K562 (cell line): ENCODE measurements at regions not wholly inside any gene's neighbourhood (a gene's known extent, or its start where the extent isn't known, plus 50 kb on each side); places are given as distances from the start of the nearest gene placed in this dataset.

Experiments
- CEBPG ChIP-seq, 3 experiments: fragments of 200-800 bp in 1 of 3; sonication (Bioruptor generic) in 1 of 3; sonication (generic) in 1 of 3; formaldehyde crosslinking in 1 of 3; IDR thresholded peaks in 2 of 3; conservative IDR thresholded peaks in 1 of 3; 2 replicates each; pipeline versions ENCODE4 v1.6.1 to v1.8.0; 2016 to 2022; ENCODE audit warnings: missing compliant biosample characterization in 2 of 3, missing genetic modification characterization in 2 of 3, mild to moderate bottlenecking in 1 of 3, missing genetic modification reagents in 1 of 3
- RBM14 ChIP-seq: fragments of 200-400 bp; formaldehyde crosslinking; IDR thresholded peaks from 2 replicates; pipeline ENCODE4 v1.6.1; 2018; ENCODE audit warnings: low read depth, mild to moderate bottlenecking, low read length, moderate library complexity, borderline replicate concordance; ENCODE audit not compliant: insufficient read depth
- YY1 ChIP-seq, 3 experiments: IDR thresholded peaks; 2 replicates each; pipeline ENCODE4 v1.6.1; 2011; ENCODE audit warnings: low read length in 2 of 3, mild to moderate bottlenecking in 2 of 3, moderate library complexity in 2 of 3, borderline replicate concordance in 1 of 3, control low read depth in 1 of 3, low read depth in 1 of 3; ENCODE audit not compliant: insufficient read depth in 3 of 3, insufficient replicate concordance in 2 of 3, control insufficient read depth in 1 of 3, insufficient read length in 1 of 3; ENCODE audit errors: extremely low read depth in 1 of 3
- ZBTB8A ChIP-seq: fragments of 450-650 bp; IDR thresholded peaks from 2 replicates; pipeline ENCODE4 v1.6.1; 2018; ENCODE audit warnings: mild to moderate bottlenecking, moderate library complexity; ENCODE audit not compliant: partially characterized antibody
- TF ChIP-seq, protein P1 (sequence below): sonication (generic); formaldehyde crosslinking; IDR thresholded peaks from 2 replicates; pipeline ENCODE4 v1.8.0; 2023; ENCODE audit warnings: mild to moderate bottlenecking, missing genetic modification reagents
- TF ChIP-seq, protein P2 (sequence below), 2 experiments: fragments of 450-650 bp; IDR thresholded peaks; 2 replicates each; pipeline ENCODE4 v1.6.1; 2018; ENCODE audit warnings: mild to moderate bottlenecking in 2 of 2, low read depth in 1 of 2; ENCODE audit not compliant: partially characterized antibody in 2 of 2
- TF ChIP-seq, protein P3 (sequence below): sonication (generic); formaldehyde crosslinking; IDR thresholded peaks from 2 replicates; pipeline ENCODE4 v1.8.1; 2022; ENCODE audit warnings: missing genetic modification reagents

DNA sequence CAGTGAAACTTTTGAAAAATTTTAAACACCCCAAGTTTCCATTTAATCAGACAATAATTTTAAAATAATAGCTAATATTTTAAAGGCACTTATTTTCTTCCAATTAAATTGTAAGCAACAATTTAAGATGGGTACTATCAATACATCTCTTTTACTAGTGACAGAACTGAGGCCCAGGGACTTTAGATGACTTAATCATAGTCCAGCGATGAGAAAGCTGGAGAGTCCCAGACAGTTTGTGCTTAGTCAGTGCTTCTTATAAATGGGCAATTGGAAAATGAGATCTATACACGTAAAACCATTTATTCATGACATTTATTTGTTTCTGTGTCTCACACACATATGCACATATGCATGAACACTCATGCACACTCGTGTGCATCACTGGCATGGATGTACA, 2063.5 kb downstream of the PCDH9 start (continued):
- TF ChIP-seq, protein P1, sequence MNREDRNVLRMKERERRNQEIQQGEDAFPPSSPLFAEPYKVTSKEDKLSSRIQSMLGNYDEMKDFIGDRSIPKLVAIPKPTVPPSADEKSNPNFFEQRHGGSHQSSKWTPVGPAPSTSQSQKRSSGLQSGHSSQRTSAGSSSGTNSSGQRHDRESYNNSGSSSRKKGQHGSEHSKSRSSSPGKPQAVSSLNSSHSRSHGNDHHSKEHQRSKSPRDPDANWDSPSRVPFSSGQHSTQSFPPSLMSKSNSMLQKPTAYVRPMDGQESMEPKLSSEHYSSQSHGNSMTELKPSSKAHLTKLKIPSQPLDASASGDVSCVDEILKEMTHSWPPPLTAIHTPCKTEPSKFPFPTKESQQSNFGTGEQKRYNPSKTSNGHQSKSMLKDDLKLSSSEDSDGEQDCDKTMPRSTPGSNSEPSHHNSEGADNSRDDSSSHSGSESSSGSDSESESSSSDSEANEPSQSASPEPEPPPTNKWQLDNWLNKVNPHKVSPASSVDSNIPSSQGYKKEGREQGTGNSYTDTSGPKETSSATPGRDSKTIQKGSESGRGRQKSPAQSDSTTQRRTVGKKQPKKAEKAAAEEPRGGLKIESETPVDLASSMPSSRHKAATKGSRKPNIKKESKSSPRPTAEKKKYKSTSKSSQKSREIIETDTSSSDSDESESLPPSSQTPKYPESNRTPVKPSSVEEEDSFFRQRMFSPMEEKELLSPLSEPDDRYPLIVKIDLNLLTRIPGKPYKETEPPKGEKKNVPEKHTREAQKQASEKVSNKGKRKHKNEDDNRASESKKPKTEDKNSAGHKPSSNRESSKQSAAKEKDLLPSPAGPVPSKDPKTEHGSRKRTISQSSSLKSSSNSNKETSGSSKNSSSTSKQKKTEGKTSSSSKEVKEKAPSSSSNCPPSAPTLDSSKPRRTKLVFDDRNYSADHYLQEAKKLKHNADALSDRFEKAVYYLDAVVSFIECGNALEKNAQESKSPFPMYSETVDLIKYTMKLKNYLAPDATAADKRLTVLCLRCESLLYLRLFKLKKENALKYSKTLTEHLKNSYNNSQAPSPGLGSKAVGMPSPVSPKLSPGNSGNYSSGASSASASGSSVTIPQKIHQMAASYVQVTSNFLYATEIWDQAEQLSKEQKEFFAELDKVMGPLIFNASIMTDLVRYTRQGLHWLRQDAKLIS (CRISPR knock-in tag): no peak
- TF ChIP-seq, protein P2, sequence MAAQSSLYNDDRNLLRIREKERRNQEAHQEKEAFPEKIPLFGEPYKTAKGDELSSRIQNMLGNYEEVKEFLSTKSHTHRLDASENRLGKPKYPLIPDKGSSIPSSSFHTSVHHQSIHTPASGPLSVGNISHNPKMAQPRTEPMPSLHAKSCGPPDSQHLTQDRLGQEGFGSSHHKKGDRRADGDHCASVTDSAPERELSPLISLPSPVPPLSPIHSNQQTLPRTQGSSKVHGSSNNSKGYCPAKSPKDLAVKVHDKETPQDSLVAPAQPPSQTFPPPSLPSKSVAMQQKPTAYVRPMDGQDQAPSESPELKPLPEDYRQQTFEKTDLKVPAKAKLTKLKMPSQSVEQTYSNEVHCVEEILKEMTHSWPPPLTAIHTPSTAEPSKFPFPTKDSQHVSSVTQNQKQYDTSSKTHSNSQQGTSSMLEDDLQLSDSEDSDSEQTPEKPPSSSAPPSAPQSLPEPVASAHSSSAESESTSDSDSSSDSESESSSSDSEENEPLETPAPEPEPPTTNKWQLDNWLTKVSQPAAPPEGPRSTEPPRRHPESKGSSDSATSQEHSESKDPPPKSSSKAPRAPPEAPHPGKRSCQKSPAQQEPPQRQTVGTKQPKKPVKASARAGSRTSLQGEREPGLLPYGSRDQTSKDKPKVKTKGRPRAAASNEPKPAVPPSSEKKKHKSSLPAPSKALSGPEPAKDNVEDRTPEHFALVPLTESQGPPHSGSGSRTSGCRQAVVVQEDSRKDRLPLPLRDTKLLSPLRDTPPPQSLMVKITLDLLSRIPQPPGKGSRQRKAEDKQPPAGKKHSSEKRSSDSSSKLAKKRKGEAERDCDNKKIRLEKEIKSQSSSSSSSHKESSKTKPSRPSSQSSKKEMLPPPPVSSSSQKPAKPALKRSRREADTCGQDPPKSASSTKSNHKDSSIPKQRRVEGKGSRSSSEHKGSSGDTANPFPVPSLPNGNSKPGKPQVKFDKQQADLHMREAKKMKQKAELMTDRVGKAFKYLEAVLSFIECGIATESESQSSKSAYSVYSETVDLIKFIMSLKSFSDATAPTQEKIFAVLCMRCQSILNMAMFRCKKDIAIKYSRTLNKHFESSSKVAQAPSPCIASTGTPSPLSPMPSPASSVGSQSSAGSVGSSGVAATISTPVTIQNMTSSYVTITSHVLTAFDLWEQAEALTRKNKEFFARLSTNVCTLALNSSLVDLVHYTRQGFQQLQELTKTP (IDR thresholded peaks at IDR 0.05; ENCODE audit: low read depth in 1 of 2, partially characterized antibody in 2 of 2): no peak
- TF ChIP-seq YY1 (IDR thresholded peaks at IDR 0.05; ENCODE audit: borderline replicate concordance in 1 of 3, control insufficient read depth in 1 of 3, extremely low read depth in 1 of 3, insufficient read depth in 3 of 3, insufficient read length in 1 of 3, insufficient replicate concordance in 2 of 3, low read depth in 1 of 3, low read length in 2 of 3): no peak
- TF ChIP-seq CEBPG (CRISPR knock-in tag; IDR thresholded peaks at IDR 0.05): no peak
- TF ChIP-seq CEBPG (tag; conservative IDR thresholded peaks at IDR 0.05 in 1 of 2, IDR thresholded peaks at IDR 0.05 in 1 of 2): no peak
- no peak for TF ChIP-seq ZBTB8A
- TF ChIP-seq RBM14: no peak
- TF ChIP-seq, protein P3, sequence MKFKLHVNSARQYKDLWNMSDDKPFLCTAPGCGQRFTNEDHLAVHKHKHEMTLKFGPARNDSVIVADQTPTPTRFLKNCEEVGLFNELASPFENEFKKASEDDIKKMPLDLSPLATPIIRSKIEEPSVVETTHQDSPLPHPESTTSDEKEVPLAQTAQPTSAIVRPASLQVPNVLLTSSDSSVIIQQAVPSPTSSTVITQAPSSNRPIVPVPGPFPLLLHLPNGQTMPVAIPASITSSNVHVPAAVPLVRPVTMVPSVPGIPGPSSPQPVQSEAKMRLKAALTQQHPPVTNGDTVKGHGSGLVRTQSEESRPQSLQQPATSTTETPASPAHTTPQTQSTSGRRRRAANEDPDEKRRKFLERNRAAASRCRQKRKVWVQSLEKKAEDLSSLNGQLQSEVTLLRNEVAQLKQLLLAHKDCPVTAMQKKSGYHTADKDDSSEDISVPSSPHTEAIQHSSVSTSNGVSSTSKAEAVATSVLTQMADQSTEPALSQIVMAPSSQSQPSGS (CRISPR knock-in tag): no peak
